SK-N-SH (cell line): ENCODE measurements at regions not wholly inside any gene's neighbourhood (a gene's known extent, or its start where the extent isn't known, plus 50 kb on each side); places are given as distances from the start of the nearest gene placed in this dataset.

Source experiments
- CTCF ChIA-PET: fragments of 300-600, 350-600 bp; formaldehyde crosslinking; extraction: SDS; loops from one replicate; lab custom pipeline; 2021; lab: Yijun Ruan, JAX
- POLR2A ChIA-PET: fragments of 350-600 bp; sonication (Branson Sonifier 250); formaldehyde crosslinking; extraction: SDS; loops from one replicate; lab custom pipeline; 2020; ENCODE audit warnings: antibody characterized with exemption, inconsistent platforms; lab: Yijun Ruan, JAX
- DNase-seq: peaks from one replicate; pipeline ENCODE4 v3.0.0; 2012
- H2AFZ ChIP-seq: fragments of 200-600 bp; sonication (generic); 2 replicates; pipeline ENCODE4 v1.8.1; 2016; ENCODE audit warnings: antibody characterized with exemption, mild to moderate bottlenecking, low read depth
- H3F3A ChIP-seq: fragments of 200-600 bp; sonication (generic); replicated peaks from 2 replicates; pipeline ENCODE3; 2016; ENCODE audit warnings: antibody characterized with exemption, mild to moderate bottlenecking; ENCODE audit not compliant: insufficient read depth
- H3K27ac ChIP-seq, 2 experiments: fragments of 200-500 bp in 1 of 2; fragments of 200-600 bp in 1 of 2; sonication (Bioruptor generic) in 1 of 2; sonication (generic), shearing (Covaris generic) in 1 of 2; 2 replicates each; pipeline versions ENCODE4 v1.5.1 to v1.6.1; 2014 to 2016; ENCODE audit warnings: low read depth in 2 of 2, inconsistent platforms in 1 of 2, low read length in 1 of 2, mild to moderate bottlenecking in 1 of 2, mixed read lengths in 1 of 2
- H3K27me3 ChIP-seq: fragments of 200-600 bp; sonication (generic), shearing (Covaris generic); 2 replicates; pipeline ENCODE4 v1.6.1; 2016; ENCODE audit warnings: mixed run types; ENCODE audit not compliant: insufficient read depth
- H3K36me3 ChIP-seq, 2 experiments: fragments of 200-500 bp in 1 of 2; fragments of 200-600 bp in 1 of 2; sonication (Bioruptor generic) in 1 of 2; sonication (generic) in 1 of 2; replicated peaks in 1 of 2; 2 replicates each; pipeline versions ENCODE3 to v1.5.1; 2014 to 2016; ENCODE audit warnings: low read length in 1 of 2, mild to moderate bottlenecking in 1 of 2; ENCODE audit not compliant: insufficient read depth in 2 of 2, control insufficient read depth in 1 of 2
- H3K4me1 ChIP-seq, 2 experiments: fragments of 200-500 bp in 1 of 2; fragments of 200-600 bp in 1 of 2; sonication (Bioruptor generic) in 1 of 2; sonication (generic), shearing (Covaris generic) in 1 of 2; 2 replicates each; pipeline versions ENCODE4 v1.5.1 to v1.6.1; 2014 to 2016; ENCODE audit warnings: low read depth in 1 of 2, low read length in 1 of 2, mixed run types in 1 of 2; ENCODE audit not compliant: insufficient read depth in 2 of 2, control insufficient read depth in 1 of 2
- H3K4me2 ChIP-seq: fragments of 200-600 bp; sonication (generic), shearing (Covaris generic); 2 replicates; pipeline ENCODE4 v1.6.1; 2017; ENCODE audit warnings: mixed run types
- H3K4me3 ChIP-seq, 2 experiments: fragments of 200-500 bp in 1 of 2; fragments of 200-600 bp in 1 of 2; sonication (Bioruptor generic) in 1 of 2; sonication (generic), shearing (Covaris generic) in 1 of 2; 2 replicates each; pipeline versions ENCODE4 v1.5.1 to v1.8.1; 2014 to 2016; ENCODE audit warnings: low read depth in 2 of 2, inconsistent platforms in 1 of 2, low read length in 1 of 2, mild to moderate bottlenecking in 1 of 2, mixed read lengths in 1 of 2, moderate library complexity in 1 of 2
- H3K79me2 ChIP-seq: fragments of 200-600 bp; sonication (generic); 2 replicates; pipeline ENCODE4 v1.8.1; 2017; ENCODE audit warnings: mild to moderate bottlenecking; ENCODE audit not compliant: insufficient read depth
- H3K9ac ChIP-seq: fragments of 200-600 bp; sonication (generic); 2 replicates; pipeline ENCODE4 v1.6.1; 2017; ENCODE audit warnings: mixed run types
- H3K9me2 ChIP-seq: fragments of 200-600 bp; sonication (generic); 2 replicates; pipeline ENCODE4 v1.6.1; 2017; ENCODE audit warnings: mixed run types
- H3K9me3 ChIP-seq: fragments of 200-600 bp; sonication (generic); 2 replicates; pipeline ENCODE4 v1.6.1; 2017; ENCODE audit warnings: mixed run types, mild to moderate bottlenecking, moderate library complexity
- H4K20me1 ChIP-seq: fragments of 200-600 bp; sonication (generic); 2 replicates; pipeline ENCODE4 v1.6.1; 2017; ENCODE audit warnings: mild to moderate bottlenecking, mixed run types; ENCODE audit not compliant: insufficient read depth
- CHD2 ChIP-seq: fragments of 150-350 bp; IDR thresholded peaks from 2 replicates; pipeline ENCODE4 v1.6.1; 2018; ENCODE audit warnings: low read length; ENCODE audit not compliant: partially characterized antibody
- CTCF ChIP-seq: fragments of 200-600 bp; sonication (generic); IDR thresholded peaks from 2 replicates; pipeline ENCODE4 v1.6.1; 2017; ENCODE audit warnings: antibody characterized with exemption, mild to moderate bottlenecking, moderate library complexity
- ELF1 ChIP-seq: IDR thresholded peaks from 2 replicates; pipeline ENCODE4 v1.4.0; 2012
- FOXJ3 ChIP-seq: sonication (generic); formaldehyde crosslinking; IDR thresholded peaks from 2 replicates; pipeline ENCODE4 v1.5.1; 2020; ENCODE audit warnings: mild to moderate bottlenecking, missing genetic modification reagents
- GABPA ChIP-seq: IDR thresholded peaks from 2 replicates; pipeline ENCODE4 v1.4.0; 2012; ENCODE audit warnings: low read depth, mild to moderate bottlenecking
- GATA2 ChIP-seq: sonication (generic); formaldehyde crosslinking; IDR thresholded peaks from 2 replicates; pipeline ENCODE4 v1.5.0; 2020; ENCODE audit warnings: mild to moderate bottlenecking, missing genetic modification reagents
- IRF3 ChIP-seq: fragments of 150-350 bp; IDR thresholded peaks from 2 replicates; pipeline ENCODE4 v1.6.1; 2016; ENCODE audit warnings: mild to moderate bottlenecking, low read depth, low read length
- JUND ChIP-seq: IDR thresholded peaks from 2 replicates; pipeline ENCODE4 v1.4.0; 2012
- MAX ChIP-seq: IDR thresholded peaks from 2 replicates; pipeline ENCODE4 v1.4.0; 2012; ENCODE audit warnings: low read depth
- MEF2A ChIP-seq: IDR thresholded peaks from 2 replicates; pipeline ENCODE4 v1.4.0; 2012; ENCODE audit warnings: low read depth, borderline replicate concordance
- MXI1 ChIP-seq: IDR thresholded peaks from 2 replicates; pipeline ENCODE4 v1.6.1; 2012; ENCODE audit warnings: mild to moderate bottlenecking, low read depth, low read length, improper control_type of control experiment
- PBX3 ChIP-seq: IDR thresholded peaks from 2 replicates; pipeline ENCODE4; 2012
- POLR2AphosphoS5 ChIP-seq: IDR thresholded peaks from 2 replicates; pipeline ENCODE4 v1.6.1; 2012; ENCODE audit warnings: low read depth, low read length
- RAD21 ChIP-seq: IDR thresholded peaks from 2 replicates; pipeline ENCODE4 v1.6.1; 2012; ENCODE audit warnings: mild to moderate bottlenecking, low read length
- SMC3 ChIP-seq: IDR thresholded peaks from 2 replicates; pipeline ENCODE4 v1.6.1; 2012; ENCODE audit warnings: low read depth, low read length, improper control_type of control experiment
- TAF1 ChIP-seq: IDR thresholded peaks from 2 replicates; pipeline ENCODE4 v1.6.1; 2012; ENCODE audit warnings: low read depth, mild to moderate bottlenecking, low read length, moderate library complexity, borderline replicate concordance
- TCF12 ChIP-seq: IDR thresholded peaks from 2 replicates; pipeline ENCODE4 v1.4.0; 2012
- TEAD4 ChIP-seq: IDR thresholded peaks from 2 replicates; pipeline ENCODE4 v1.4.0; 2012; ENCODE audit warnings: mild to moderate bottlenecking, borderline replicate concordance; ENCODE audit not compliant: insufficient read depth
- WGBS: methylation state at CpG from one replicate; pipeline ENCODE4 v1.1.6; 2017; ENCODE audit warnings: low lambda C conversion rate; 5-methylcytosine and 5-hydroxymethylcytosine counted together

GRCh38 chr10:29083096-29083495 lies 205.8 kb upstream of the LYZL1 start (continued):
- TF ChIP-seq MAX (no peak), MEF2A (no peak), TAF1 (no peak)

GRCh38 chr10:29084681-29085307 lies 204.1 kb upstream of the LYZL1 start:
- H3K36me3 ChIP-seq, result no peaks in the 10 kb centered on the region
- ChIA-PET CTCF (interaction anchor here (0.7 kb wide), 1 partner anchor 328 kb away, joined by 3 read pairs; no protein-coding TSS in a partner anchor), POLR2A (no interaction called here)
- H3K9ac ChIP-seq, result no peak overlapping the region
- TF ChIP-seq ELF1 (no peak), JUND (no peak), GABPA (no peak)
- no peaks in the 10 kb centered on the region for H3F3A ChIP-seq
- H3K4me2 ChIP-seq, result no peak overlapping the region
- H3K27me3 ChIP-seq, result no peaks in the 10 kb centered on the region; the same call in 1 of the 2 replicates
- peaks cover 0 to 12% of the 10 kb centered on the region in 2 experiments; a peak in 1 of 4 replicates for H3K4me1 ChIP-seq
- no peaks in the 10 kb centered on the region for H4K20me1 ChIP-seq
- no peaks in the 10 kb centered on the region for H3K9me2 ChIP-seq
- H2AFZ ChIP-seq, result no peak overlapping the region
- H3K27ac ChIP-seq, result no peak overlapping the region
- DNase-seq, result no peak
- 52% methylated on average over 8 of the region's 8 CpGs for WGBS
- H3K79me2 ChIP-seq, result no peaks in the 10 kb centered on the region
- no peak overlapping the region for H3K4me3 ChIP-seq
- no peaks in the 10 kb centered on the region for H3K9me3 ChIP-seq

- no peaks in the 10 kb centered on the region for H3K9me3 ChIP-seq
- 62% methylated on average over 2 of the region's 2 CpGs for whole genome bisulfite sequencing
- no peaks in the 10 kb centered on the region for H3K4me1 ChIP-seq
- POLR2A ChIA-PET, result no interaction called here
- CTCF ChIA-PET, result no interaction called here
- H3K27ac ChIP-seq, result no peak overlapping the region
- H3K4me3 ChIP-seq, result no peak overlapping the region
- no peak overlapping the region for H3K9ac ChIP-seq
- no peak overlapping the region for H3K4me2 ChIP-seq
- no peaks in the 10 kb centered on the region; the same call in 1 of the 2 replicates for H3K27me3 ChIP-seq
- H2AFZ ChIP-seq, result no peak overlapping the region
- no peak for DNase-seq
- H3K79me2 ChIP-seq, result no peaks in the 10 kb centered on the region
- TF ChIP-seq SMC3, result no peak
- TF ChIP-seq MXI1, result no peak
- TF ChIP-seq RAD21, result no peak
- no peak for TF ChIP-seq PBX3
- no peak for TF ChIP-seq FOXJ3 (CRISPR knock-in tag)
- TF ChIP-seq CTCF, result no peak
- no peak for TF ChIP-seq POLR2AphosphoS5
- no peak for TF ChIP-seq TEAD4
- no peak for TF ChIP-seq TCF12
- TF ChIP-seq CHD2, result no peak
- TF ChIP-seq GATA2 (CRISPR knock-in tag), result no peak
- no peak for TF ChIP-seq IRF3
- no peak for TF ChIP-seq ELF1
- TF ChIP-seq MAX, result no peak
- TF ChIP-seq MEF2A, result no peak
- no peaks in the 10 kb centered on the region for H3K9me2 ChIP-seq
- no peaks in the 10 kb centered on the region for H3F3A ChIP-seq
- H4K20me1 ChIP-seq, result no peaks in the 10 kb centered on the region
- no peaks in the 10 kb centered on the region for H3K36me3 ChIP-seq
Measured at GRCh38 chr10:29089091-29089490, 199.8 kb upstream of the LYZL1 start.
